ENCODE measurements at regions not wholly inside any gene's neighbourhood (a gene's known extent, or its start where the extent isn't known, plus 50 kb on each side); places are given as distances from the start of the nearest gene placed in this dataset.
"Not testable (repeated sequence)": the region's sequence is repeated elsewhere in the genome, so short reads cannot be mapped to it uniquely, and the experiment has no call there.

GRCh38 chrX:104513162-104513561 is 52.8 kb upstream of the IL1RAPL2 start:
- no peak for DNase-seq

DNA sequence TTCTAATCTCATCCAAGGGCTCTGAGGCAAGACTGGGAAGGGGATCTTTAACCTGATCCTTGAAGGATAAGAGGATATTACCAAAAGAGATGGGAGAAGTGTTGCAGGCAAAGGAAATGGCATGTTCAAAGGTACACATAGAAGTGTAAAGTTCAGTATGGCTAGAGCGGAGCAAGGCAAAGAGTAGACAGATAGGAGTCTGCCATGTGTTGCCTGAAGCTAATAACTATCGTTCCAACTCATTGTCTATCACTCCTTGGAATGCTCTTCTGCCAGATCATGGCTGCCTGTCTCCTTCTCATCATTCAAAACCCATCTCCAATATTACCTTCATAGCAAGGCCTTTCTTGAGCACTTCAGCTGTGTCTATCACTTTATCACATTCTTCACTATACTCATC is 55.2 kb upstream of the IL1RAPL2 start:
- DNase-seq = no peak

GRCh38 chrX:104502460-104502859 is 63.5 kb upstream of the IL1RAPL2 start:
- no peak for DNase-seq

DNA sequence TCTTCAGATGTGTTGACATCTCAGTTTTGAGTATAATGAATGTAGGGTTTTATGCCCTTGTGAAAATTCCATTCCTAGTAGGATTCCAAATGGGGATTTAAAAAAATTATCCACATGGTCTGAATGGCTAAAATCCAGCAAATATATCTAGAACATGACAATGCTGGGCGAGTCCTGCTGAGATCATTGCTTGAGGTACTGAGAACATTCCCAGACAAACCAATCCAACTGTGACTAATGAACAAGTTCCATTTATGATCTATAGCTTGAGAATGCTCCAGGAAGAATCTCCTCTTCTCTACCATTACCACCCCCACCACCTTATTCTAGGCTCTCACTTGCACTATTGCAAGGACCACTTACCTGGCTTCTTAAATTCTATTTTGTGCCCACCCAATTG is 77.2 kb upstream of the IL1RAPL2 start:
- DNase-seq = no peak

- DNase-seq = no peak
These were observed 79.3 kb upstream of the IL1RAPL2 start for GRCh38 chrX:104486691-104487090.

DNA sequence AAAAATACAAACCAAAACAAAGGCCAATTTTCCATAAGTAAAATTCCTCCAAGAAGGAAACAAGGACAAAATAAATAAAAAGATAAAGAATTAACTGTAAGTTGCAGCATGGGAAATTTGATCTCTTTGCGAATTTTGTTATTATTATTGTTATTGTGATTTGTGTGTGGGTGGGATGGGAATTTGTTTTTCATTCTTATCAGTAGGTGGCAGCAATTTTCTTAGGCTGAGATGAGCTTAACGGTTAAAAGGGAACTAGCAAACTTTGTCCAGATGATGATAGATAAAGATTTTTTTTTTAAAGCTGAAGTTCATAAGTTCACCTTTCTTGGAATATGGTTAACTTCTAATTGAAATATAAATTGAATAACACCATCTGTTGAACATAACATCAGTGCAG is 83.2 kb upstream of the IL1RAPL2 start:
- DNase-seq = no peak

GRCh38 chrX:104469771-104470170 is 96.2 kb upstream of the IL1RAPL2 start:
- DNase-seq = no peak

DNA sequence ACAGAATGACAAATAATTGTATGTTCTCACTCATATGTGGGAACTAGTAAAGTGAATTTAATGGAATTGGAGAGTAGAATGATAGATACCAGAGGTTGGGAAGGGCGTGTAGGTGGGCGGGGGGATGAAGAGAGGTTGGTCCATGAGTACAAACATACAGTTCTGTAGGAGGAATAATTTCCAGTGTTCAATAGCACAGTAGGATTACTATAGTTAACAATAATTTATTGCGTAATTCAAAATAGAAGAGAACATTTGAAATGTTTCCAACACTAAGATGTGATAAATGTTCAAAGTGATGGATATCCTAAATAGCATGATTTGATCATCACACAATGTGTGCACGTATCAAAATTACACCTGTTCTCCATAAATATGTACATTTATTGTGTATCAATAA is 106.2 kb upstream of the IL1RAPL2 start:
- no peak for DNase-seq

DNA sequence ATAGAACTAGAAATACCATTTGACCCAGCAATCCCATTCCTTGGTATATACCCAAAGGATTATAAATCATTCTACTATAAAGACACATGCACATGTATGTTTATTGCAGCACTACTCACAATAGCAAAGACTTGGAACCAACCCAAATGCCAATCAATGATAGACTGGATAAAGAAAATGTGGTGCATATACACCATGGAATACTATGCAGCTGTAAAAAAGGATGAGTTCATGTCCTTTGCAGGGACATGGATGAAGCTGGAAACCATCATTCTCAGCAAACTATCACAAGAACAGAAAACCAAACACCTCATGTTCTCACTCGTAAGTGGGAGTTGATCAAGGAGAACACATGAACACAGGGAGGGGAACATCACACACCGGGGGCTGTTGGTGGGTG is 108.9 kb upstream of the IL1RAPL2 start:
- DNase-seq = not testable (repeated sequence)

- no peak for DNase-seq
These were observed 115.7 kb upstream of the IL1RAPL2 start for GRCh38 chrX:104450316-104450715.

GRCh38 chrX:104445591-104445990 is 120.4 kb upstream of the IL1RAPL2 start:
- DNase-seq = no peak

DNA sequence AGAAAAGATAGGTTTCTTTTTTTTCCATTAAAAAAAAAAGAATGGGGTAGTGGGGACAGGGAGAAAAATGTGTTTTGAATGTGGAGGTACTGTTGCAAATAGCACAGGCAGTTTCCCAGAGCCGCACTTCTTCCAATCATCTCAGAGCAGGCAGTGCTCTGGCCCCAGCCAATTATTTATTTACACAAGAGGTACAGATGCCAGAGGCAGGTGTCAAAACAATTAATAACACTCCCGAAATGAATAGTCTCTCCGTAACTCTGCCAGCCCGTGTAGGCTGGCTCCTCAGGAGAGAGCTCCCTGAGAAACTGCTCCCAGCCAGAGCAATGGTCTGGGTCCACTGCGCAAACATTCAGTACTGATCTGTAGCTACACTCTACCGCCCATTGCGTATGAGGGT is 130.8 kb upstream of the IL1RAPL2 start:
- no peak for DNase-seq

- no peak for DNase-seq
These were observed 133.7 kb upstream of the IL1RAPL2 start for GRCh38 chrX:104432321-104432720.

DNA sequence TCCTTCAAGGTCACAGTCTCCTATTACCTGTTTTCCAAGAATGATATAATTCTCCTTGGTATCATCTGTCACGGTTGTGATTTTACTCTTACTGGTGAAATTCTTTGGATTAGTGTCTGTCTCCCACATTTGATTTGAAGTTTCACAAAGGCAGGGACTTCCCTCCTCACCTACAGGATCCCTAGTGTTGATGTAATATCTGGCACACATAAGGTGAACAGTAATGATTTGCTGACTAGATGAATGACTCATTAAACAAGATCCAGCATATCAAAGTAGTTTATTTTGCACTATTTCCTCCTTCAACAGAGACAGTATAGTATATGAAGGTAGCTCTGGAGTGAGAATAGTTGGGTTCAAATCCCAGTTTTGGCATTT is 135.3 kb upstream of the IL1RAPL2 start:
- DNase-seq = no peak

DNA sequence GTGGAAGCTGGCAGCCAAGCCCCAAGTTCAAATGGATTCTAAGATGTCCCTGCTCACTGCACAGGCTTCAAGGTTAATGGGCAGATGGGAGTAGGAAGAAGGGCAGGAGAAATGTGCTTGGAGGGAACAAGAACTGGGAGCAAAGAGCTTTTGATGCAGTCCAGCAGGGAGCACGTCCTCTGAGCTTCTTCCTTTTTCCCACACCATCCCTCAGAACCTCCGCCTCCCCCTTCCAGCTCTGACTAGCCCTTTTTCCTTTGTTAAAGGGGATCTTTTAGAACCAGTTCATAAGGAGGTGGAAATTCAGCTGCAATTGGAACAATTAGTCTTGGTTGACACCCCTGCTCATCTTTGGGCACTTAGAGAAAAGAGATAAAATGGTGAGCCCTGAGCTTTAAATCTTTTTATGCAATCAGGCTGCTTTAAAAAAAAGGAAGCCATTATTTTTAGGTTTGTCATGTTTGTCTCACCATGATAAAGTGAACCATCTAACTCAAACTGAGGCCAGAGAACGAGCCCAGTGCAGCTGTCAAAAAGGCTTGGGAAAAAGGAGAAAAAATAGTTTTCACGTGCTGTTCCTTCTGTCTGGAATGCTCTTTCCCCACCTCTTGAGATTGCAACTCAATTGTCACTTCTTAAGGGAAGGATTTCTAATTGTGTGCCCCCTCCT is 135.8 kb upstream of the IL1RAPL2 start:
- DNase-seq = no peak

DNA sequence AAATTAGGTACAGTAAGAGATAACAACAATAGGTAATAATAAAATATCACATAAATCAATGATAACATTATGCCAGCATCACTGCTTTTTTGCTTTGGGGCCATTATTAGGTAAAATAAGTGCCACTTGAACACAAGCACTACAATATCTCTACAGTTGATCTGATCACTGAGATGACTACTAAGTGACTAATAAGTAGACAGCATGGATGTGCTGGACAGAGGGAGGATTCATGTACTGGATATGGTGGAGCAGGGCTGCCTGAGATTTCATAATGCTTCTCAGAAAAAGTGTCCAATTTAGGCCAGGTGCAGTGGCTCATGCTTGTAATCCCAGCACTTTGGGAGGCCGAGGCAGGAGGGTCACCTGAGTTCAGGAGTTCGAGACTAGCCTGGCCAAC is 137.8 kb upstream of the IL1RAPL2 start:
- DNase-seq = no peak

- DNase-seq = no peak
These were observed 138.3 kb upstream of the IL1RAPL2 start for GRCh38 chrX:104427693-104428092.

GRCh38 chrX:104427073-104427472 is 138.9 kb upstream of the IL1RAPL2 start:
- DNase-seq = no peak

- DNase-seq = no peak
These were observed 145.1 kb upstream of the IL1RAPL2 start for GRCh38 chrX:104420907-104421306.

DNA sequence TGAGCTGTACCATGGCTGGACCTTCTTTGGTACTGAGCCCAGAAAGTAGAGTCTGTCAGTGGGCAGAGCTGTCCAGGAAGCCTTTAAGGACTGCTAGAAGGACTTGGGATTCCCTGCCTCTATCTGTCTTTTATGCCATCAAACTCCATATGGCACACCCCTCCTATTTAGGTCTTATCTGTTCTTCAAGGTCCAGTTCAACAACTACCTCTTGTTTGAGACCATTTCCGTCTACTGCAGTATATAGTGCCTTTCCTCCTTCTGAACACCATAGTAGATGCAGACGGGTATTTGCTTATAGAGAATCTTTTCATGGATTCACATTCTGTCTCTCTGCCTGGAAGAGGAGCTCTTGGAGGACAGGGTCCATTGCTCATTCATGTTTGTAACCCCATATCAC is 146.1 kb upstream of the IL1RAPL2 start:
- DNase-seq = no peak

DNA sequence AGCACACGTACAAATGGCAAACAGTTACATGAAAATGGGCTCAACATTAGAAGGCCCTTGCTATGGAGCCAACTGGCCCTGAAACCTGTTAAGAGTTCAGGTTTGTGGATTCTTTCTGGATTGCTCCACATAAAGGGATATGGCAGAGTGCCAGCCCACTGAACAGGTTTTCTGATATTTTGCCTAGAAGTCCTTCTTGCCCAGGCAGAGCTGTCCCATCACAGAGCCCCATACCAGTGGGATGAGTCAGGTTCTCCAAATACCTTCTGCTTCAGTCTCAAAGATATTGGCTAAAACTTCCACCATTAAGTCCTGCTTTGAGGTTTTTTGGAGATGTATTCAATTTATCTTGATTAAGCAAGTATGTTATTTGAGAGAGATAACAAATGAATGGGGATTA is 146.8 kb upstream of the IL1RAPL2 start:
- no peak for DNase-seq

- no peak for DNase-seq
These were observed 154.2 kb upstream of the IL1RAPL2 start for GRCh38 chrX:104411800-104412199.

DNA sequence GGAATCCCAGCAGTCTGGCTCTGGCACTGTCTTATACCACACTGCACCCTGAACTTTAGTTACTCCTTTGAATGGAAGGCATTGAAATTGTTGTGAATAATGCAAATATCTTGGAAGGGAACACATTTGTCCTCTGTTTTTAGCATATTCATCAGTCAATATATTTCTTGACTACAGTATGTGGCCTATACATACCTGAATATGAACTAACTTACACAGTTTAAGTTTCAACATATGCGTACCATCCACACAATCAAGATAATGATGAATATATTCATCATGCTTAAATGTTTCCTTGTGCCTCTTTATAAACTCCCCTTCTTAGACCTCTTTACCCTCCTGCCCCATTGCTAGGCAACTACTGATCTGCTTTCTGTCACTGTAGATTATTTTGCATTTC is 145.7 kb upstream of the ESX1 start:
- no peak for DNase-seq

DNA sequence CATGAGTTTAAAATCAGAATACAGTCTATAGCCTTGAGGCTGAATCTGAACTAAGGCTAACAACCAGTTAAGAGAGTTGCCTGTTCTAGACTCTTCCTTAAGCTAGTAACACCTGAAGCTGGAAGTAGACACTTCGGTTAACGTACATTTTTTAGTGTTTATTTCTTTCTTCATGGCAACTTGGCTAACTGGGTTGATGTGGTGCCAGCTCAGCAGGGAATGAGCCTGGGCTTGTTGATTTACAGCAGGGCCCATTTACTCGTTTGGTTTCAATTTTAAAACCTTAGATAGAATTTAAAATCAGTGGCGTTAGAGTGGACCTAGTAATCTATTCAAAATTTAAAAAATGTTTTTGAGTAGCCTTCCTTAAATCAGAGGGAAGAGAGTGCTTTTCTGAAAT is 137.6 kb upstream of the ESX1 start:
- DNase-seq = no peak

- no peak for DNase-seq
These were observed 137.2 kb upstream of the ESX1 start for GRCh38 chrX:104391906-104392305.

DNA sequence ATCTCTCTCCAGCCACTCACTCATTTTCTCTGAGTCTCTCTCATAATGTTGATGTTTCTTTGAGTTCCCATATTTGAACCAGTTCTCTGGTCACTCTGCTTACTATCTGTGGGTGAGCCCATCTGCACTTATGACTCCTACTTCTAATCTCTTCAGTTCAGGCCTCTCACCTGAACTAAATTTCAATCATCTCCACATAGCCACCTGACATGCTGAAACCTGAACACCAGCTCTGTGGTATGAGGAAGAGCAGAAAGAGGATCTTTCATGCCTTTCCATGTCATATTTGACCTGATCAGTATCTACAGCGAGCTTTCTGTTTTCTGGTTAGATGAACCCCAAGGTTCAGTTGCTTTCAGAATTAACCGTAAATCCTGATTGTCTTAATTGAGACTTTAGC is 122.2 kb upstream of the ESX1 start:
- no peak for DNase-seq

Measured in NCI-H524 treated with DMSO at 0.1 percent for 48 hours (cell line).